ENCODE measurements at regions not wholly inside any gene's neighbourhood (a gene's known extent, or its start where the extent isn't known, plus 50 kb on each side); places are given as distances from the start of the nearest gene placed in this dataset.

- H3K4me2 ChIP-seq (ENCODE audit: insufficient read depth in 1 of 2, low read depth in 2 of 2, low read length in 2 of 2) = no peak overlapping the region
- ChIA-PET POLR2A (ENCODE audit: partially characterized antibody) (no interaction called here), CTCF (ENCODE audit: partially characterized antibody) (interaction anchor here (0.7 kb wide), 1 partner anchor 14 kb away, joined by 3 read pairs; no protein-coding TSS in a partner anchor)
- no peak overlapping the region for H3K4ac ChIP-seq (replicated peaks; ENCODE audit: insufficient read length, low read depth, low read length)
- no peak overlapping the region for H4K8ac ChIP-seq (ENCODE audit: extremely low read depth, insufficient read depth, low read length)
- WGBS, 2 experiments (ENCODE audit: extremely low coverage in 1 of 2, insufficient coverage in 1 of 2, insufficient read length in 1 of 2, insufficient replicate concordance in 2 of 2, low coverage in 1 of 2, low lambda C conversion rate in 2 of 2, missing lambda C conversion rate in 1 of 2) = 82% methylated on average over 1 of the region's 1 CpG; no CpG with 5 or more reads in 1 of the 2 experiments
- H2BK20ac ChIP-seq (ENCODE audit: low read length) = no peak overlapping the region
- no peaks in the 10 kb centered on the region for H3K4me1 ChIP-seq (replicated peaks in 1 of 4; ENCODE audit: control insufficient read depth in 3 of 4, insufficient read depth in 4 of 4, low read length in 3 of 4)
- FAIRE-seq (no peak), DNase-seq (ENCODE audit: low read depth in 1 of 2, low spot score in 2 of 2) (no peak)
- H3K27ac ChIP-seq (ENCODE audit: low read depth, low read length) = no peak overlapping the region
- H3K9ac ChIP-seq (replicated peaks in 1 of 4; ENCODE audit: extremely low read depth in 1 of 4, low read depth in 3 of 4, low read length in 3 of 4) = no peak overlapping the region
- H2BK120ac ChIP-seq (replicated peaks; ENCODE audit: low read depth, low read length) = no peak overlapping the region
- no peaks in the 10 kb centered on the region for H4K20me1 ChIP-seq (replicated peaks in 1 of 2; ENCODE audit: control insufficient read depth in 1 of 2, insufficient read depth in 2 of 2, low read length in 2 of 2)
- H3K79me1 ChIP-seq (ENCODE audit: low read depth, low read length) = no peaks in the 10 kb centered on the region
- no peaks in the 10 kb centered on the region; a peak in 1 of 7 replicates for H3K27me3 ChIP-seq (replicated peaks in 1 of 4; ENCODE audit: control insufficient read depth in 3 of 4, extremely low read depth in 1 of 4, insufficient read depth in 3 of 4, low read length in 3 of 4)
- no peak overlapping the region for H3K56ac ChIP-seq (replicated peaks; ENCODE audit: insufficient read length, low read depth, low read length)
- H2BK15ac ChIP-seq (ENCODE audit: low read length) = no peak overlapping the region
- no peak overlapping the region for H4K91ac ChIP-seq (replicated peaks; ENCODE audit: insufficient read length, low read length)
- no peak overlapping the region for H2BK5ac ChIP-seq (ENCODE audit: low read depth, low read length)
- no peaks in the 10 kb centered on the region for H3K36me3 ChIP-seq (ENCODE audit: control insufficient read depth in 2 of 4, insufficient read depth in 4 of 4, low read length in 3 of 4)
- no peaks in the 10 kb centered on the region for H3K79me2 ChIP-seq (ENCODE audit: control insufficient read depth in 1 of 2, insufficient read depth in 2 of 2, low read length in 2 of 2)
- no peak overlapping the region for H4K5ac ChIP-seq (ENCODE audit: insufficient read length, low read depth, low read length)
- H3K9me3 ChIP-seq (ENCODE audit: insufficient read depth in 2 of 2, low read depth in 1 of 2, low read length in 1 of 2) = no peaks in the 10 kb centered on the region
- H3K14ac ChIP-seq (ENCODE audit: insufficient read length) = no peak overlapping the region
- H2BK12ac ChIP-seq (ENCODE audit: low read depth, low read length) = no peak overlapping the region
- no peak for TF ChIP-seq GTF2F1 (IDR thresholded peaks at IDR 0.05; ENCODE audit: borderline replicate concordance, low read depth, low read length)
- TF ChIP-seq RXRA (IDR thresholded peaks at IDR 0.05; ENCODE audit: insufficient read depth, low read depth, low read length) = no peak
- TF ChIP-seq TBP (IDR thresholded peaks at IDR 0.05; ENCODE audit: low read depth, low read length) = no peak
- TF ChIP-seq CBX5 (IDR thresholded peaks at IDR 0.05; ENCODE audit: low read depth, low read length) = no peak
- no peak for TF ChIP-seq CBX8 (IDR thresholded peaks at IDR 0.05; ENCODE audit: borderline replicate concordance, low read depth, low read length)
- no peak for TF ChIP-seq BRCA1 (IDR thresholded peaks at IDR 0.05; ENCODE audit: low read depth, low read length)
- TF ChIP-seq SIX5 (IDR thresholded peaks at IDR 0.05; ENCODE audit: low read depth, low read length) = no peak
- no peak for TF ChIP-seq HDAC2 (IDR thresholded peaks at IDR 0.05; ENCODE audit: borderline replicate concordance in 1 of 2, low read depth in 2 of 2, low read length in 2 of 2)
- no peak for TF ChIP-seq EZH2 (IDR thresholded peaks at IDR 0.05; ENCODE audit: low read depth, low read length, severe bottlenecking)
- TF ChIP-seq USF2 (IDR thresholded peaks at IDR 0.05; ENCODE audit: low read length) = no peak
- TF ChIP-seq SP2 (IDR thresholded peaks at IDR 0.05; ENCODE audit: low read length) = no peak
- no peak for TF ChIP-seq SIRT6 (IDR thresholded peaks at IDR 0.05; ENCODE audit: low read length)
- H2AFZ ChIP-seq (ENCODE audit: low read length) = no peak overlapping the region
- H3K23me2 ChIP-seq (ENCODE audit: low read depth, low read length) = no peaks in the 10 kb centered on the region
- H3K18ac ChIP-seq (ENCODE audit: extremely low read depth, low read length) = no peak overlapping the region
- no peak overlapping the region for H3K23ac ChIP-seq (ENCODE audit: insufficient read length)
- H3K4me3 ChIP-seq (ENCODE audit: extremely low read depth in 1 of 4, insufficient read depth in 2 of 4, low read depth in 3 of 4, low read length in 4 of 4) = no peak overlapping the region
- H2AK5ac ChIP-seq (ENCODE audit: low read depth, low read length) = no peak overlapping the region
Measured at GRCh38 chr12:25322351-25322750, 71.6 kb upstream of the KRAS start.

Measured in H1 (cell line).